Skeletal muscle cell (primary cell): ENCODE measurements at regions not wholly inside any gene's neighbourhood (a gene's known extent, or its start where the extent isn't known, plus 50 kb on each side); places are given as distances from the start of the nearest gene placed in this dataset.

Experiments used
- DNase-seq: peaks from one replicate; pipeline ENCODE4 v3.0.0-alpha.2; 2010; ENCODE audit warnings: low read depth
- H3K4me3 ChIP-seq: 2 replicates; pipeline ENCODE4 v1.5.1; 2011; ENCODE audit warnings: low read depth, mild to moderate bottlenecking, control low read depth, low read length, moderate library complexity

GRCh38 chr12:69115951-69116350 is 123.4 kb upstream of the CPSF6 start:
- DNase-seq, result no peak
- H3K4me3 ChIP-seq, result no peak overlapping the region

- no peak for DNase-seq
- H3K4me3 ChIP-seq, result no peak overlapping the region
These were observed 121.7 kb upstream of the CPSF6 start for GRCh38 chr12:69117566-69118266.

GRCh38 chr12:69118516-69118915 is 120.9 kb upstream of the CPSF6 start:
- no peak for DNase-seq
- H3K4me3 ChIP-seq, result no peak overlapping the region

- no peak for DNase-seq
- H3K4me3 ChIP-seq, result no peak overlapping the region
These were observed 119.6 kb upstream of the CPSF6 start for GRCh38 chr12:69119770-69120169.

GRCh38 chr12:69120354-69120753 is 119.0 kb upstream of the CPSF6 start:
- H3K4me3 ChIP-seq, result no peak overlapping the region
- no peak for DNase-seq

GRCh38 chr12:69123311-69123710 is 116.1 kb upstream of the CPSF6 start:
- no peak overlapping the region for H3K4me3 ChIP-seq
- no peak for DNase-seq

- no peak for DNase-seq
These were observed 115.3 kb upstream of the CPSF6 start for GRCh38 chr12:69123919-69124638.

GRCh38 chr12:69129017-69129416 is 110.4 kb upstream of the CPSF6 start:
- no peak overlapping the region for H3K4me3 ChIP-seq
- DNase-seq, result no peak

More at GRCh38 chr12:69123919-69124638, 115.3 kb upstream of the CPSF6 start:
- no peak overlapping the region for H3K4me3 ChIP-seq

- no peak overlapping the region for H3K4me3 ChIP-seq
- DNase-seq, result no peak
These were observed 109.8 kb upstream of the CPSF6 start for GRCh38 chr12:69129564-69129963.

- no peak for DNase-seq
- H3K4me3 ChIP-seq, result no peak overlapping the region
These were observed 109.3 kb upstream of the CPSF6 start for GRCh38 chr12:69130064-69130463.

- H3K4me3 ChIP-seq, result no peak overlapping the region
- DNase-seq, result no peak
These were observed 108.3 kb upstream of the CPSF6 start for GRCh38 chr12:69131077-69131476.

- DNase-seq, result no peak
- H3K4me3 ChIP-seq, result no peak overlapping the region
These were observed 102.3 kb upstream of the CPSF6 start for GRCh38 chr12:69136931-69137613.

GRCh38 chr12:69141074-69141473 is 98.3 kb upstream of the CPSF6 start:
- no peak for DNase-seq
- no peak overlapping the region for H3K4me3 ChIP-seq

- no peak for DNase-seq
These were observed 90.1 kb upstream of the CPSF6 start for GRCh38 chr12:69149270-69149669.

GRCh38 chr12:69150083-69150795 is 89.1 kb upstream of the CPSF6 start:
- no peak overlapping the region for H3K4me3 ChIP-seq
- DNase-seq, result no peak

More at GRCh38 chr12:69149270-69149669, 90.1 kb upstream of the CPSF6 start:
- no peak overlapping the region for H3K4me3 ChIP-seq

GRCh38 chr12:69150796-69151127 is 88.6 kb upstream of the CPSF6 start:
- H3K4me3 ChIP-seq, result no peak overlapping the region

GRCh38 chr12:69151254-69151764 is 88.1 kb upstream of the CPSF6 start:
- DNase-seq, result peak; percentile 69
- no peak overlapping the region for H3K4me3 ChIP-seq

More at GRCh38 chr12:69150796-69151127, 88.6 kb upstream of the CPSF6 start:
- no peak for DNase-seq

GRCh38 chr12:69154585-69155363 is 84.6 kb upstream of the CPSF6 start:
- peak; percentile 13 for DNase-seq
- no peak overlapping the region for H3K4me3 ChIP-seq
